ENCODE measurements at regions not wholly inside any gene's neighbourhood (a gene's known extent, or its start where the extent isn't known, plus 50 kb on each side); places are given as distances from the start of the nearest gene placed in this dataset.

DNA sequence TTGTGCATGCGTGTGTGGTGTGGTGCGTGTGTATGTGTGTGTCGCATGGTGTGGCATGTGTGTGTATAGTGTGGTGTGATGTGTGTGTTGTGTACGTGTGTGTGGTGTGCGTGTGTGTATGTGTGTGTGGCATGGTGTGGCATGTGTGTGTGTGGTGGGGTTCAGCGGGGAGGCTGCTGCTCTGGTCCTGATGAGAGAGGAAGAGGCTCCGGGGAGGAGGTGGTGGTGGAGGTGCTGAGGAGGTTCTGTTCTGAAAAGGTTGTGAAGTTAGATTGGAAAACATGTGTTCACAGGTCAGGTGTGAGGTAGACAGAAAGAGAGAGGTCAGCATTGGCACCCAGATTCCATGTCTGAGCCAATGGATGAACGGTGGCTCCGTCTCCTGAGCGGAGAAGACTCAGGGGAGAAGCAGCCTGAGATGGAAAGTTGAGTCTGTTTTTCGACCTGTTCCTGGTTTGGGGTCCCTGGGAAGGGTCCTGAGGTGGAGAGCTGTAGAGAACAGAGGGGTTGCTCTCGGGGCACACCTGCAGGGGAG, 67.2 kb upstream of the HDAC4 start:
- DNase-seq (ENCODE audit: low read depth) = no peak

DNA sequence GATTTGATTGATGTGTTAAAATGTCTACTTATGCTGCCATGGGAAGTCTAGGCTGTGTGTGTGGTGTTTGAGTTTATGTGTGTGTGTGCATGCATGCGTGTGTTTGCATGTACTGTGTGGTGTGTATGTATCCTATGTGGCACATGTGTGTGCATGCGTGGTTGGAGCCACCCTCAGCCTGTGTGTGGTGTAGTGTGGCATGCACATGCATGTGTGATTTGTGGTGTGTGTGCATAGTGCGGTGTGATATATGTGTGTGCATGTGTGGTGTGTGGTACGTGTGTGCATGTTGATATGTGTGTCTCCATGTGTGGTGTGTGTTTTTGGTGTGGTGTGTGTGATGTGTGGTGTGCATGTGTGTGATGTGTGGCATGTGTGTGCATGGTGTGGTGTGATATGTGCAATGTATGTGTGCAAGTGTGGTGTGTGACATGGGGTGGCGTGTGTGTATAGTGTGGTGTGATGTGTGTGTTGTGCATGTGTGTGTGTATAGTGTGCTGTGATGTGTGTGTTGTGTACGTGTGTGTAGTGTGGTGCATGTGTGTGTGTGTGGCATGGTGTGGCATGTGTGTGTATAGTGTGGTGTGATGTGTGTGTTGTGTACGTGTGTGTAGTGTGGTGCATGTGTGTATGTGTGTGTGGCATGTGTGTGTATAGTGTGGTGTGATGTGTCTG, 66.6 kb upstream of the HDAC4 start:
- DNase-seq (ENCODE audit: low read depth) = no peak

DNA sequence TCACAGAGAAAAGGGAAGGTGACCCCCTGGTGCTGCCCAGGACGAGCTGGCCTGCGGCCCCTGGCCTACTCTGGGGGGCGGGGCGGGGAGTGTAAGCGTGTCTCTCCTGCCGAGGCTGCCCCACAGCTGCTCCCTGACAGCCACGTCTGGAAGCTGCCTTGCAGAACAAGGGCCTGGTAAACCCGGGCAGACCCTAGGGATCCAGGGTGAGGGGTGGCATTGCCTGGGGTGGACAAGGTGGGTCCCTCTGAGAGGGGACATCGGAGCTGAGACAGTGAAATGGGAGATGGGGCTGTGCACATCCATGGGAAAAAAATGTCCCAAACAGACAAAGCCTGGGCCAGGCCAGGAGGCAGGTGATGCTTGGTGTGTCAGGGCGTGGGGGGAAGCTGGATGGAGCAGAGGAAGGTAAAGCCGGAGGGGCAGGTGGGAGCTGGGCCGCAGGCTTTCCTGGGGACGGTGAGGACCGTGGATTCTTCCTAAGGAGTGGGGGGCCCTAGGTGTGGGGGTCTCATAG, 66.0 kb upstream of the HDAC4 start:
- no peak for DNase-seq (ENCODE audit: low read depth)

DNA sequence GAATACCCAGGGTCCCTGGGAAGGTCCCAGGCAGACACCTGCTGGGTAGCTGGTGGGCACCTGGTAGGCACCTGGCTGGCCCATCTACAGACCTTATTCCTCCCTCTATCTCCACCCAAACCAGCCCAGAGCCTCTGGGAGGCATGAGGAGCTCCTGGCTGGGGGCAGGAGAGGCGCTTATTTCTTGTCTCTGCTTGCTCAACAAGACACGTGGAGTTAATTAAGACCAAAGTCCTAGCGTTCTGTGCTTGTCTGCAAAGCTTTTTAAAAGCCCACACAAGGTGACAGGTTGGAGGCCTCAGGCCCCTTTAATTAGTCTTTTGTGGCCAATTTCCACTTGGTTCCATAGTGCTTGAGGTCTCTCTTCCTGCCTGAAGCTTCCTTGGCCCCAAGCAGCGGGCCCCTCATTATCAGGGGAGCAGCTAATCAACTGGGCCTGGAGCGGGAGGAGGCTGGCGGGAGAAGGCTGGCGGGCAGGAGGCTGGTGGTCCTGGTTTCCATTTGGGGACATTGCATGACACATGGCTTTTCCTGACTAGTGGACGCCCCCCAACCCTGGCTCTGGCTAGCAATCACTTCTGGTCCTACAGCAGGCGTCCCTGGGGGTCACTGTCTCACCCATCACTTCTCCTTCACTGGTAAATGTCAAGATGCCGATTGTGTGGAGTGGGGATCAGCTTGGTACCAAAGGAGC, 65.4 kb upstream of the HDAC4 start:
- no peak for DNase-seq (ENCODE audit: low read depth)

DNA sequence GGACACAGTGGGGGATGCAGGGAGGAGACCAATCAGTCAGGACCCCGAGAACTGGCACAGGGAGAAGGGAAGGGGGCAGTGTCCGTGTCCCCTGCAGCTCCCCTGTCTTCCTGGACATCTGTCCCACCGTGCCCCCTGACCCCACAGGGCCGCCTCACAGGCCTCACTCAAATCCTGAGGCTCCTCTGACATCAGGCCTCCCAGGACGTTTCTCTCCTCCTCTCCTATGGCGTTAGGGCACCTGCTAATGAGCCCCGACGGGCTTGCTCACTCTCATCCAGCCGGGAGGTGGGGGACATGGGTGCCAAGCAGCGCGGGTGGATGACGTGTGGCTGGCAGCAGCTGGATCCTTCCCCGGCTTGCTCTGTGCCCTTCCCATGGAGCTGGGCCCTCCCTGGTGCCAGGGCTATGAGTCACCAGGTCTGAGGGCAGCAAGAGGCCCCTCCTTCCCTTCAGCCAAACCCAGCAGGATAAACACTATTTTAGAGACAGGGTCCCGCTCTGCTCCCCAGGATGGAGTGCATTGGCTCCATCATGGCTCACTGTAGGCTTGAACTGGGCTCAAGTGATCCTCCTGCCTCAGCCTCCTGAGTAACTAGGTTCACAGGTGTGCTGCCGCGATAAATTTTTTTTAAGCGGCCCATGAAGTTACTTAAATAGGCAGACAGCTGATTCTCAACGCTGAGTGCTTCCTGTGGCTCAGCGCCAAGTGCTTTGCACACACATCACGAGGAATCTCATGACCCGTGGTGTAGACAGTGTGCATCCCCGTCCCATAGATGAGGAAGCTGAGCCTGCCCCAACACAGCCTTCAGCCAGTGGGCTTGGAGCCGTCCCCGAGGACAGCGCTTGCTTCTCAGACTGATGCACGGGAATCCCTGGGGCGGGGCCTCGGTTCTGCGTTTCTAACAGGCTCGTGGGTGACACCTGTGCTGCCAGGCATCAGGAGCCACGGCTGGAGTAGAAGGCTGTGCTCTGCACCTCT, 64.5 kb upstream of the HDAC4 start:
- DNase-seq (ENCODE audit: low read depth) = no peak

DNA sequence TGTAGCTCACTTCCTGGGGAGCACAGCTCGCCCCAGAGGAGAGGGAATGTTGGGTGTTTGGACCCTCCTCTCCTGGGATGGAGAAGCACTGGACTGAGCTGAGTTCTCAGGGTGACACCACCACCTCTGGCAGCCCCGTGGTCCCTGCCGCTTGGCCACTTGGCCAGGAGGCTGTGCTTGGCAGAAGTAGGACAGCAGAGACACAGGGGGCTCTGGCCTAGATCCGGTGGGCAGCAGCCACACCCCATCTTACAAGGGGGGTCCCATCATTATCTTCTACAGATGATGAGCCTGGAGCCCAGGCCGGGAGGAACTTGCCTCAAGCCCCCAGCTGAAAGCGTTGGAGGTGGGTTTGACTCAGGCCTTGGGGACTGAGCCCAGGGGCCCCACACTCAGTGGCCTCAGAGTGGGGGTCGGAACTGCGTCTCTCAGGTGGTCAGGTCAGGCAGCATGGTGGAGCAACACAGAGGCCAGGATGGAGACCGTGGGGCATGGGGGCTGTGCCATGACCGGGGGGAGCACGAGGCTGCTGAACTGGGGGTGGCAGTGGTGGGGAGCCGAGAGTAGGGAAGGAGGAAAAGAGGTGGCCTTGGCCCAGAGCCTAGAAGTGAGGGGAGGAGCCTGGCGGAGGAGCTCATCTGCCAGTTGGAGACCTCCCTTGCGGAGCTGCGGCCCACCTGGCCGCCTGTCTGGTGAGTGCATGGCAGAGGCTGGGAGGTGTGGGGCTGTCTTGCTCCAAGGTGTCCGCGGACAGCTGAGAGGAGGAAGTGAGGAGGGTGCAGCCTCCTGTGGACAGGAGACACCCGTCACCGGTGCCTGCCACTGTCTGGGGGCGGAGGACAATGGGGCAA, 63.6 kb upstream of the HDAC4 start:
- no peak for DNase-seq (ENCODE audit: low read depth)

DNA sequence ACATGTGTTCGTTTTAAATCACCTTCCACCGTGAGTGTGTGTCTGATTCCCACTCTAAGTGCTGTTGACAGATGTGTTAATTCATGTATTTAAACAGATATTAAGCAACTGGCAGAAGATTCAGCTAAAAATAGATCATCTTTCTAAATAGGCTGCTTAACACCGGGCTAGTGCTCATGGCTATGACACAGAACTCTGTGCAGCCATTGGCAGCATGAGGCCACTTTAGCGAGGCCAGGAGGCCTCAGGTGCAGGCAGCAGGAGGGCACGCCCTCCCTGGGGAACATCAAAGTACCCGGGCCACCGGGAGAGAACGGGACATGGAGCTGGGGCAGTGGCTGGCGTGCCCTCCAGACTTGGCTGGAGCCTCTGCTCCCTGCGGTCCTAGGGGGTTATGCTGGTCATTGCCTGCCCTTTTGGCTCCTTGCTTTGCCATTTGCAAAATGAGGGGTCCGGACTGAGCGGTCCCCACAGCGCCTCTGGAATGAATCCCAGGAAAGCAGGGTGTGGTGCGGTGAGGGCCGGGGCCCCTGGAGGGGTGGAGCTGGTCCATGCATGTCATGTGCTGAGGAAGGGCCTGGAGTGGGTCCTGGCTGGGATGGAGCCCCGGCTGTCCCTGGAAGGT, 62.8 kb upstream of the HDAC4 start:
- DNase-seq (ENCODE audit: low read depth) = no peak

DNA sequence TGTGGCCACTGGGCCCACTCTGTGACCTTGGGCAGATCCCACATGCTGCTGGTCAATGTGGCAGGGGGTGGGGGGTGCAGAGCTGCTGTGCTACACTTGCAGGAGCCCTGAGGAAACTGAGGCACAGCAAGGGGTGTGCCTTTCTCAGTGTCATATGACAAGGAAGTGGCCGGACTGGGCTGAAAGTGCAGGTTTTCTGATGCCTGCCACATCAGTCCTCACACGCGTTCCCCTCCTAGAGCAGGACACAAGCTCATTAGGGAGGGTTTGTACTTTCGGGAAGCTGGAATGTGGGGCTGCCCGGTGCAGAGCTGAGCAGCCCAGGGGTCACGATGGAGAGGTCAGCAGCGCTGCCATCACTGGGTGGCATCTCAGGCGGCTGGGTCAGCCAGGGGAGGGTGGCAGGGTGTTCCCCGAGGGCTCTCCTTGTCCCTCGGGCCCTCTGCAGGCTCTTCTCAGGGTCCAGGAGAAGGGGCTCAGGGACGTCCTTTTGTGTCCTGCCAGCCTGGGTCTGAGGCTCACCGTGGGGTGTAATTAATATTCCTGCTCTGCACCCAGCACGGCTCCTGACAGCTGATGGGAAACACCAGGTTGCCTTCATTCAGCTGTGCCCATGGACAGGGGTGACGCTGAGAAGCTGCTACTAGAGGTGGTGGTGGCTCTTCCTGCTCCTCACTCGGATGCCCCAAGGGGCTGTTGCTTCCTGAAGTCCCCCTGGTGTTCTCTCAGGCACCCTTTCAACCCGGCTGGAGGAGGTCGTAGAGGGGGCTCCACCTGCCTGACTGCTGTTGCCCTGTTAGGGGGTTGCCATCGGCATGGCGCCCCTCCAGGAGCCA, 62.1 kb upstream of the HDAC4 start:
- DNase-seq (ENCODE audit: low read depth) = no peak

DNA sequence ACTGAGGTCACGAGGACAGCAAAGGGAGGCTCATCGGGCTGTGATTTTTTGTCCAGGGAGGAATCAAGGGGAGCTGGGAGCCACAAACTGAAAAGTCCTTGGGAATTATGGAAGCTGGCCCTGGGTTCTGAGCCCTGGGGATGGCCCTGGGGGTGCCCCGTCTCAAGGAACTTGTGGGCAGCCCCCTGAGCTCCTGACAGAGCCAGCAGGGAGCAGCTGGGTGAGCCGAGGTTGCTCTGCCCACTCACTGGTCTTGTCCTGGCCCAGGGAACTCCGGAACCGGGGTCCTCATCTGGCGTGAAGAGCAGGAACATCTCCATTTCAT, 61.3 kb upstream of the HDAC4 start:
- no peak for DNase-seq (ENCODE audit: low read depth)

DNA sequence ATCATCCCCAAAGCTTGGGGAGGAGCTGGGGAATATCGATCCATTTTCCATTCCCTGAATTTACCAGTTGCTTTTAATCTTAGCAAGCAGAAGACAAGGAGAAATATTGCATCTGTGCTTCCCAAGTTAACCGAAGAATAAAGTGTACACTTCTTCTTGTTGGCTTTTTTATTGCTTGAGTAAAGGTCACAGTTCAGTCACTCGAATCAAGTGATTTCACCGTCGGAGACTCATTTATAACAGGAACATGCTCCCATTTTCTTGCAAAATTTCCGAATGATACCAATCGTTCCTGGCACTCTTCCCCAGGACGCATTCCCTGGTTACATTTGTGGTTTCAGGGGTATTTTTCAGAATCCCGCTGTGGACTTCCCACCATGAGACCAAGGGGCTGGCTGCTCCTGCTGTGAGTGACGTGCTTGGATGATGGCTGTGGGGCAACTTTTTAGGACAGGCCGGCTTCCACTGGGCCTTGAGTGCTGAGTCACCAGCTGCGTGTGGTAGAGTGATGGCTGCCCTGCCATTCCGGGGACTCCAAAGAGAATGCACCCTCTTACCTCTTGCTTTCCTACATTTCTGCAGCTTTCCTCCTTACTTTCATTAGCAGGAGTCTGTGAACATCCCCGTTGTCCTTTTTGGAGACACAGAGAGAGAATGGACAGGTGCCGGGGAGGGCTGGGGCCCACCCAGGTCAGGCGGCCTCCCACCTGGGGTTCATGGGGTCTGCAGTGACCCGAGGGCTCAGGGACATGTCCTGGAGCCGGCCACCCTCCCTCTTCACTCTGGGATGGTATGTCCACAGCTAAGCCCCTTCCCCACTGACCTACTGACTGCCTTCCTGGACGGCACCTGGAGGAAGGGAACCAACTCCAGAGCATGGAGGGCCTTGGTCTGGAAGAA, 60.7 kb upstream of the HDAC4 start:
- no peak for DNase-seq (ENCODE audit: low read depth)

DNA sequence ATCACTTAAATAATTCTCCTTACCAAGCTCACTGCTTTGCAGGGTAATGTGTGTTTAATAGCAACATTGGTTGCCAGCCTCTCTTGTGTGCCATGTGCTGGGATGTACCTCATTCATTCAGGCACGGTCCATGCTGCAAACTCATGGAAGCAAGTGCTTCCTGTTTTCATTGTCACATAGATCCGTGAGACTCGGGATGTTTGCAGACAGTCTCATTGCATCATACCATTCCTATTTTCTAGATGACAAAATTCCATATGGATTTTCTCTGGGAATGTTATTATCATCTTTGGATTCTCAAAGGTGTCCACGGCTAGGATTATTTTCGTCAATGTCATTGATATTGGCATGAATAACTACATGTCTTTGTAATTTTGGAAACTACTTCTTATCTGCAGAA, 60.0 kb upstream of the HDAC4 start:
- no peak for DNase-seq (ENCODE audit: low read depth)

DNA sequence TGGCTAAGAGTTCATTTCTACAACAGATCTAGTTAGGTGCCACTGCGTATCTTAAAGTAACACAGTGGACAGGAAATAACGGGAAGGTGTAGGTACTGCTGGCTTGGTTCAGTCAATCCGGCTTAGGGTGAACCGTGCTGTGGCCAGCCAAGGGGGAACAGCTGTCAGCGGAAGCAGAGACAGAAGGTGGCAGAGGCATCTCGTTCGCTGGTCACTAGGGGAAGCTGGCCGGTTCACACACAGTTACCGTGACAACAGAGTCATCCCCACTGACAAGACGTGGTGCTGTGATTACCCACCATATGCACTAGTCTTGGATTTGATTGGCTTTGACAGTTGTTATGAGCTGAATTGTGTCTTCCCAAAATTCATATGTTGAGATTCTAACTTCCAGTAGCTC, 58.8 kb upstream of the HDAC4 start:
- no peak for DNase-seq (ENCODE audit: low read depth)

DNA sequence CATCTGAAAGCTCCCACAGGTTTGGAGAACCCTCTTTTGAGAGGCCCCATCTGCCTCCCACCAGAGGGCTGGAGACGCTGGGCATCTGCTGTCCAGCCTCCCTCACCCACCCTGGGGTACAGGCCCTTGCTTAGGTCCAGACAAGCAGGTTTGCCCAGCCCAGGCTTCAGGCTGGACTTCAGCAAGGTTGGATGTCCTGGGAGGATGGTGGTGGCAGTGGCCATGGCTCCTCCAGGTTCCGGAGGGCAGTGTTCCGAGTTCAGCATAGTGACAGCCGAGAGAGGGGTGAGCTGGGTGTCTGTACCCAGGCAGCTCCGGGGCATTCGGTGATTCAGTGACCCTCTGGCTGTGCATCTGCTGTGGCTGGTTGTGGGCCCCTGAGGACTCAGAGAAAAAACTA, 58.2 kb upstream of the HDAC4 start:
- no peak for DNase-seq (ENCODE audit: low read depth)

DNA sequence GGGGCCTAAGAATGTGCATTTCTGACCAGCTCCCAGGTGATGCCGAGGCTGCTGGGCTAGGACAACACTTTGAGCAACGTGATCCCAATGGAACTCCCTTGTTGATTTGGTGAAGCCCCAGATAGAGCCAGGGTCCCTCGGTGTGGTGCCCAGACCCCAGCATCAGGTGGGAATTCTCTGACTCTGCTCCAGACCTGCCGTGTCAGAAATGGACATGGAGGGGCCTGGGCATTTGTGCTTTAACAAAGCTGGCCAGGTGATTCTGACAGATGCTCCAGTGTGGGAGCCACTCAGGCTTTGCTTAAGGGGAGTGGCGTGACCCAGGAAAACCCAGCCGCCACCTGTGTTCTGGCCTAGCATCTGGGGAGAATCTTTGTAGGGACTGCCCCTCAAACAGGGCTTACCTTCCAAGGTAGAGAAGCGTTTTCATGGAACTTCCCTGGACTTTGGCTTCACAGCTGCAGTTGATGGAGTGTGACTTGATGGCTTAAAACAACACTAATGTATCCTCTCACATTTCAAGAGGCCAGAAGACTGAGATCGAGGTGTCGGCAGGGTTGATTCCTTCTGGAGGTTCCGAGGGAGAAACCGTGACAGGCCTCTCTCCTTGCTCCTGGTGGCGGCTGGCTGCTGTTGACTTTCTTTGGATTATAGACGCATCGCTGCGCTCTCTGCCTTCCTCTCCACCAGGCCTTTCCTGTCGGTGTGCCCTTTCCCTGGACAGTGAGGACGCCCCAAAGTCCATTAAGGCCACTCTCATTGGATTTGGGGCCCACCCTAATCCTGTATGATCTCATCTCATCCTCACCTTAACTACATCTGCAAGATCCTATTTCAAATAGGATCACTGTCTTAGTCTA, 57.0 kb upstream of the HDAC4 start:
- no peak for DNase-seq (ENCODE audit: low read depth)

DNA sequence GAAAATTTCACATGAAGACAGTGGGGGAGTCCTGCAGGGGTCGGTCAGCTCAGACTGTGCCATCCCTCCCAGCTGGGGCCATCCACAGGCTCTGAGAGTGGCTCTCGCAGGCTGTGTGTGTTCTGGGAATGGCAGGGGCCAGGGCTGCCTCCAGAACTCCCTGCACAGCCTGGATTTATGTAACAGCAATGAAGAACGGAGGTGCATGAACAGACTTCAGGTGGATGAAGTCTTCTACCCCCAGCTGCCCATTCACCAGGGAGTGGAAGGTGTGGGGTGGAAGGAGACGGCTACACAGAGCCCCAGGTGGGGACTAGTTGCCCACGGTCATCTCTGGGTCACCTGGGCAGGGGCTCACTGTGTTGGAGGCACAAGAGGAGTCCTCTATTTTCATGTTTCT, 56.1 kb upstream of the HDAC4 start:
- DNase-seq (ENCODE audit: low read depth) = no peak

DNA sequence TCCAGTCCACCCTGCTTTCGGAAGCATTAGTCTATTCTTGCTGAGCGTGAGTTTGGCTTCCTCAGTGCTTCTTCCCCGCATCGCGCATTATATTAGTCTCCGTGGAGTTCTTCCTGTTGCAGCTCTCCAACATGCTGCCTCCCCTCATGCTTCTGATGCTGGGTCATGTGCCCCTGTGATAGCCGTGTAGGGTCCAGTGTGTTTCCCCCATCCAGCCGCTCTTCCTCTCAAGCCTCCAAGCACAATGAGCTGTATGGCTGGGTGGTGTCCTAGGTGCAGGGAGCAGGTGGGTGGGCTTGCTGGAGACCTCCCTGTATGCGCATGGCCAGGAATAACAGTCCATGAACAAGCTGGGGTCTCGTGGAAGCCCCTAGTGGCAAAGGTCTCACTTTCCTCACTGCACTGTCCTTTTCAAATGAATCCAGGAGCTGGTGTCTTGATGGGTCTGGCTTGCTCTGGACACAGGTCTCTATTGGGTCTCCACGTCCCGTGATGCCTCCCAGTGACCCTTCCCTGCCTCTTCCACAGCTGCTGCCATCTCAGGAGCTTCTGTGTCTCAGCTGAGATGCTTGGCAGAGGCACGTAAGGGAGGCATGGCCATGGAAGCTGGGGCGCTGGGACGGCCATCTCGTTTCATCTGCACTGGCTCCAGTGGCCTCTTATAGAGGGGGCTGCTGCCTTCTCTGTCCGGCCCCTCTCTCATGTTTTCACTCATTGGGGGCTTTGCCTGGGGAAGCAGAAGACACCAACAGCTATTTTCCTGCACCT, 54.8 kb upstream of the HDAC4 start:
- no peak for DNase-seq (ENCODE audit: low read depth)

DNA sequence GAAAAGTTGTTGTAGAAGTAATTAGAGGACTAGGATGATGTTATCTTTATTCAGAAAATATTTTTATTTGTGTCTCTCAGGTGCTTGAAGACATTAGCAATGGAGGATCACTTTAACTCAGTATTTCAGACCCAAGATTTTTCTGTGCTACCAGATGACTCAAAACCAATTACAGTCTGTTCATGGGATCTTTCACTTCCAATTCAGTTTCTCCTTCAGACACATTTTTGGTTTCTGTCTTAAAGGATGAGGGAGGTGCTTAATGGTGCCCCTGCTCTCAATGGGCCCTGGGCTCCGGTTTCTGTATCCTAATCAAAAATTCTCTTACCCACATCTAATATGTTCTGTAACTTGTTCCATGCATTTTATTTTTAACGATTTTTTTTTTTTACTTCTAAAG, 53.7 kb upstream of the HDAC4 start:
- DNase-seq (ENCODE audit: low read depth) = no peak

All from activated T-cell treated with anti-CD3 and anti-CD28 coated beads for 48 hours (primary cell).